ENCODE measurements at regions not wholly inside any gene's neighbourhood (a gene's known extent, or its start where the extent isn't known, plus 50 kb on each side); places are given as distances from the start of the nearest gene placed in this dataset.

DNA sequence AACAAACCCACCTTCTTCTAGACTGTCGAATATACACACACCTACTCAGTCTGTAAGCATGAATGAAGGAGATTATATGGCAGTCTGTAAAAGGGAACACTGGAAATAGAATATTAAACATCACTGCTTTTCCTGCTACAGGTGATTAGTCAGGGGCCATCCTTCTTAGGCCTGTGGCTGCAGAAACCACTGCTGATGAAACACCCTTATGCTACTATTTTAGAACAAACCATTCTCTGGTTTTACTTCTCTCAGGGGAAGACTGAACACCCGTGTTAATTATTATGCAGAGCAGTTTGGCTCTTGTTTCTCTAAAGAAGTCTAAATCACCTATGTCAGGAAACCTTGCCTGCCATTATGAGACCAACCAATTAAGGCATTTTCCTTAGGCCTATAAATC, 351.1 kb upstream of the KLF6 start:
- TF ChIP-seq EP300 (IDR thresholded peaks at IDR 0.05), result no peak
- no peak for DNase-seq
- Histone ChIP-seq H3K9me3 (peaks cover 0 to 14% (median 3%) of the 10 kb centered on the region in 4 donors), H3K4me3 (no peak overlapping the region), H3K27me3 (no peaks in the 10 kb centered on the region), H3K36me3 (no peaks in the 10 kb centered on the region), H3K4me1 (peaks cover 0 to 7% (median 2%) of the 10 kb centered on the region in 4 donors), H3K27ac (no peak overlapping the region)
- intact Hi-C loops (cut with DNase I), result no loop called here
- WGBS, 2 donors, result 56 to 79% methylated on average over 2 of the region's 2 CpGs

DNA sequence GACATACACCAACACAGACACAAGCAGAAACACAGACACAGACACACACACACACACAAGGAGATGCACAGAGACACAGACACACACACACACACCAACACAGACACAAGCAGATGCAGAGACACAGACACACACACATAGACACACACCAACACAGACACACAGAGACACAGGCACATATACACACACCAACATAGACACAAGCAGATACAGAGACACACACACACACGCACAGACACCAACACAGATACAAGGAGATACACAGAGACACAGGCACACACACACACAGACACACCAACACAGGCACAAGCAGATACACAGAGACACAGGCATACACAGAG, 347.2 kb upstream of the KLF6 start:
- TF ChIP-seq POLR2A (IDR thresholded peaks at IDR 0.05) (no peak), EP300 (IDR thresholded peaks at IDR 0.05) (no peak), POLR2AphosphoS5 (IDR thresholded peaks at IDR 0.05) (no peak)
- TF ChIP-seq, protein P1, sequence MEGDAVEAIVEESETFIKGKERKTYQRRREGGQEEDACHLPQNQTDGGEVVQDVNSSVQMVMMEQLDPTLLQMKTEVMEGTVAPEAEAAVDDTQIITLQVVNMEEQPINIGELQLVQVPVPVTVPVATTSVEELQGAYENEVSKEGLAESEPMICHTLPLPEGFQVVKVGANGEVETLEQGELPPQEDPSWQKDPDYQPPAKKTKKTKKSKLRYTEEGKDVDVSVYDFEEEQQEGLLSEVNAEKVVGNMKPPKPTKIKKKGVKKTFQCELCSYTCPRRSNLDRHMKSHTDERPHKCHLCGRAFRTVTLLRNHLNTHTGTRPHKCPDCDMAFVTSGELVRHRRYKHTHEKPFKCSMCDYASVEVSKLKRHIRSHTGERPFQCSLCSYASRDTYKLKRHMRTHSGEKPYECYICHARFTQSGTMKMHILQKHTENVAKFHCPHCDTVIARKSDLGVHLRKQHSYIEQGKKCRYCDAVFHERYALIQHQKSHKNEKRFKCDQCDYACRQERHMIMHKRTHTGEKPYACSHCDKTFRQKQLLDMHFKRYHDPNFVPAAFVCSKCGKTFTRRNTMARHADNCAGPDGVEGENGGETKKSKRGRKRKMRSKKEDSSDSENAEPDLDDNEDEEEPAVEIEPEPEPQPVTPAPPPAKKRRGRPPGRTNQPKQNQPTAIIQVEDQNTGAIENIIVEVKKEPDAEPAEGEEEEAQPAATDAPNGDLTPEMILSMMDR (IDR thresholded peaks at IDR 0.05), result no peak
- no peaks in the 10 kb centered on the region for H3K27me3 ChIP-seq
- peaks cover 0 to 7% (median 3%) of the 10 kb centered on the region in 4 donors for H3K4me1 ChIP-seq
- H3K9me3 ChIP-seq, result no peaks in the 10 kb centered on the region
- no peaks in the 10 kb centered on the region for H3K36me3 ChIP-seq
- no peak overlapping the region for H3K4me3 ChIP-seq
- DNase-seq, result no peak
- intact Hi-C loops (cut with DNase I), result no loop called here
- peak overlapping the region; percentile 11 to 56 (median 22) for H3K27ac ChIP-seq
- 89 to 92% methylated on average over 1 of the region's 1 CpG for WGBS, 2 donors

DNA sequence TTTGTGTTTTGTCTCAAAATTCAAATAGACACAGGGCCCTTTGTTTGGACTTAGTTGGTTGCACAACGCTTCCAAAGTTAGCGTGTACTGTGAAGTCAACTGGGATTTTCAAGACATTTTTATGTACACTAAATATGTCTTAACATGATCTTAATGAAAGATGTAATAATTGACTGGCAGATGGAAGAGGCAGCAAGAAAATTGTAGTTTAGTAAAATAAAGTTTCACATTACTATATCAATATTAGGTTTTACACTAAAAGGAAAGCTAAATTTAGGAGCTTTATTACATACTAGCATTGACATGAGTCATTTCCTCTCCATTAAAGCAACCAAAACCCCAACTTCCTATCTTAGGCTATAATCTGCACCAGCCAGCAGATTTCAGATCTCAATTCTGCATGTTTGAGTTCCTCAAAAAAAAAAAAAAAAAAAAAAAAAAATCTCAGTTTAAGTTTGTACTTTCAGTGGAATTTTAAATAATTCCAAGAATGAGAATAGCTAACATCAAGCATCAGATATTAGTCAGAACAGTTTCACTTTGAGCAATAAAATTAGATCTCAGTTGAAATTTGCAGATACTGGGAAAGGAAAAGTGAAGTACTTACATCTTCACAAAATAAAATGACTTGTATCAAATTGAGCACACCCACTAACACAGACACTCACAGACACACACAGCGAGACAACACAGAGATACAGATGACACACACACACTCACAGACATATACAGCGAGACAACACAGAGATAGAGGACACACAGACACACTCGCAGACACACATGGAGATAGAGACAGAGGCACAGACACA, 346.6 kb upstream of the KLF6 start:
- no peaks in the 10 kb centered on the region for H3K27me3 ChIP-seq
- intact Hi-C loops (cut with DNase I), result no loop called here
- no peaks in the 10 kb centered on the region for H3K36me3 ChIP-seq
- peaks cover 0 to 7% (median 3%) of the 10 kb centered on the region in 4 donors for H3K4me1 ChIP-seq
- WGBS, 2 donors, result 56 to 83% methylated on average over 5 of the region's 5 CpGs
- no peaks in the 10 kb centered on the region for H3K9me3 ChIP-seq
- no peak overlapping the region for H3K4me3 ChIP-seq
- peak overlapping the region; percentile 17 to 59 (median 37) for H3K27ac ChIP-seq
- DNase-seq, result no peak
- TF ChIP-seq, protein P1 (IDR thresholded peaks at IDR 0.05), result no peak
- TF ChIP-seq EP300 (IDR thresholded peaks at IDR 0.05) (no peak), POLR2AphosphoS5 (IDR thresholded peaks at IDR 0.05) (peak in 1 of 4 donors; percentile 19)

DNA sequence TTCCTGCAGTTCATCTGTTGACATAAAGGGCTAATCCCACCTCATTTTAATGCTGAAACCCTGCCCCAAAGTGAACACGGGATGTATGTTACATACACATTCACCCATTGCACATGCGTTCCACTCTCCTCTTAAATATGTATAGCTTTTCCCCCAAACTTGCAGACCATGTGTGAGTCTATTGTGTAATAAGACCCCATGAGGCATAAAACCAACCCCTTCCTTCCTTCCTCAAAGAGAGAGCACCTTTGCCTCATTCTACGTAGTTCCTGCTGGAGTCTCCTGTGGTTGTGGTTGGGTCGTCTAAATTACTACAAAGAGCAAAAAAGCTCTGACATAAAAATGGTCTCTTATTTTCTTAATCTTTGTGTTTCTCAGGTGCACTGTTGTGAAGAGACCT, 345.7 kb upstream of the KLF6 start:
- TF ChIP-seq, protein P1 (IDR thresholded peaks at IDR 0.05), result no peak
- no peak for TF ChIP-seq POLR2AphosphoS5 (IDR thresholded peaks at IDR 0.05)
- TF ChIP-seq EP300 (IDR thresholded peaks at IDR 0.05), result peak in 1 of 4 donors; percentile 23
- no peak for TF ChIP-seq POLR2A (IDR thresholded peaks at IDR 0.05)
- intact Hi-C loops (cut with DNase I), result no loop called here
- peaks cover 0 to 5% (median 0%) of the 10 kb centered on the region in 4 donors for H3K9me3 ChIP-seq
- no peaks in the 10 kb centered on the region for H3K27me3 ChIP-seq
- H3K4me3 ChIP-seq, result no peak overlapping the region
- peaks cover 0 to 7% (median 3%) of the 10 kb centered on the region in 4 donors for H3K4me1 ChIP-seq
- H3K27ac ChIP-seq, result peak overlapping the region in 2 of 4 donors; percentile 18 to 56
- no peak for DNase-seq
- WGBS, 2 donors, result 53 to 87% methylated on average over 4 of the region's 4 CpGs
- no peaks in the 10 kb centered on the region for H3K36me3 ChIP-seq

DNA sequence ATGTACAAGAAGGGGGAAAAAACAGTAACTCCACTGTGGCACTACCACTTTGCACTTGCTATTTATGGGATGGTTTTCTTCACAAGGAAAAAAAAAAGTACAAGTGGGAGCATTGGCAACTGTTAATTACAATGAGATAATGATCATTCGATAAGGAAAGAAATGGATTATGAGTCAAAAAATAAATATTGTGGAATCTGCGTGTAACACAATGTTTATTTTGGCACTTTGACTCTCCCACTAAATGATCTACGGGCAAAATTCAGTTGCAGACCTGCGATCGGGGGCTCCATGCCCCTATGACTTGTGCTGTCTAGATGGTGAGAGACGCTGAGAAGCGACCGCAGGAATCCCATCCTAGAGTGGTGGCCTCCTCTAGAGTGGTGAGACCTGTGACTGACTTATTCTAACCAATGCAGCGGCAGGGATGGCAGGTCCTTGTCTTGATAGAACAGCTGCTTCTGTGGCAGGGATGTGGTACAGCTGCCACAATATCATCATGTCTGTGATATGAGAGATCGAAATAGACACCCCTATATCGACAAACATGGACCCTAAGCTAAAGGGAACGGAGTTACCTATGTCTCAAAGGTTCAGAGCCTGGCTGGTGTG, 345.0 kb upstream of the KLF6 start:
- no peak for DNase-seq
- intact Hi-C loops (cut with DNase I), result no loop called here
- H3K4me3 ChIP-seq, result no peak overlapping the region
- H3K36me3 ChIP-seq, result no peaks in the 10 kb centered on the region
- peaks cover 0 to 7% (median 3%) of the 10 kb centered on the region in 4 donors for H3K4me1 ChIP-seq
- H3K27me3 ChIP-seq, result no peaks in the 10 kb centered on the region
- WGBS, 2 donors, result 69 to 88% methylated on average over 12 of the region's 12 CpGs
- peaks cover 0 to 5% (median 0%) of the 10 kb centered on the region in 4 donors for H3K9me3 ChIP-seq
- TF ChIP-seq EP300 (IDR thresholded peaks at IDR 0.05) (no peak), POLR2A (IDR thresholded peaks at IDR 0.05) (no peak), POLR2AphosphoS5 (IDR thresholded peaks at IDR 0.05) (no peak)
- TF ChIP-seq, protein P1 (IDR thresholded peaks at IDR 0.05), result no peak
- peak overlapping the region in 1 of 4 donors; percentile 56 for H3K27ac ChIP-seq

All from sigmoid colon (tissue), 6 donors.